ENCODE measurements at regions not wholly inside any gene's neighbourhood (a gene's known extent, or its start where the extent isn't known, plus 50 kb on each side); places are given as distances from the start of the nearest gene placed in this dataset.

GRCh38 chr5:153159616-153160015, 330.9 kb upstream of the GRIA1 start:
- Histone ChIP-seq H3K9me2 (replicated peaks; ENCODE audit: low read length) (no peaks in the 10 kb centered on the region), H3K27me3 (ENCODE audit: low read length) (no peaks in the 10 kb centered on the region), H3K27ac (ENCODE audit: low read length) (no peak overlapping the region), H4K20me1 (ENCODE audit: low read length) (no peaks in the 10 kb centered on the region), H2AFZ (ENCODE audit: low read length) (no peak overlapping the region), H3K9me3 (ENCODE audit: low read length) (peaks cover 13% of the 10 kb centered on the region; the same call in 1 of the 2 replicates), H3K4me3 (ENCODE audit: low read length) (no peak overlapping the region), H3K4me1 (ENCODE audit: insufficient read depth, low read length) (no peaks in the 10 kb centered on the region), H3F3A (ENCODE audit: low read length, unreplicated experiment) (no peaks in the 10 kb centered on the region), H3K79me2 (ENCODE audit: low read length) (no peaks in the 10 kb centered on the region), H3K36me3 (ENCODE audit: low read depth, low read length) (no peaks in the 10 kb centered on the region), H3K9ac (ENCODE audit: low read length) (no peak overlapping the region), H3K4me2 (ENCODE audit: low read length) (no peak overlapping the region)
- TF ChIP-seq CTCF (conservative IDR thresholded peaks at IDR 0.05; ENCODE audit: low read depth, low read length) (no peak), EZH2phosphoT487 (IDR thresholded peaks at IDR 0.05; ENCODE audit: borderline replicate concordance, low read length) (no peak), EZH2 (IDR thresholded peaks at IDR 0.05; ENCODE audit: low read length, unreplicated experiment) (no peak)
- BruUV-seq (replicated peaks): no TSS peak
- ATAC-seq (no peak), DNase-seq (no peak)
- POLR2A ChIA-PET (ENCODE audit: unreplicated experiment): no interaction called here
- CTCF ChIA-PET: no interaction called here
- intact Hi-C loops (cut with micrococcal nuclease): no loop called here

GRCh38 chr5:153168241-153168640, 322.2 kb upstream of the GRIA1 start:
- Histone ChIP-seq H4K20me1 (ENCODE audit: low read length) (no peaks in the 10 kb centered on the region), H2AFZ (ENCODE audit: low read length) (no peak overlapping the region), H3K4me1 (ENCODE audit: insufficient read depth, low read length) (no peaks in the 10 kb centered on the region), H3K27ac (ENCODE audit: low read length) (no peak overlapping the region), H3K9ac (ENCODE audit: low read length) (no peak overlapping the region), H3K79me2 (ENCODE audit: low read length) (no peaks in the 10 kb centered on the region), H3K9me3 (ENCODE audit: low read length) (peaks cover 12% of the 10 kb centered on the region), H3K4me3 (ENCODE audit: low read length) (no peak overlapping the region), H3F3A (ENCODE audit: low read length, unreplicated experiment) (no peaks in the 10 kb centered on the region), H3K27me3 (ENCODE audit: low read length) (no peaks in the 10 kb centered on the region), H3K9me2 (replicated peaks; ENCODE audit: low read length) (no peaks in the 10 kb centered on the region), H3K4me2 (ENCODE audit: low read length) (no peak overlapping the region), H3K36me3 (ENCODE audit: low read depth, low read length) (no peaks in the 10 kb centered on the region)
- ATAC-seq (no peak), DNase-seq (no peak)
- no TSS peak for BruUV-seq (replicated peaks)
- intact Hi-C loops (cut with micrococcal nuclease): no loop called here
- TF ChIP-seq CTCF (conservative IDR thresholded peaks at IDR 0.05; ENCODE audit: low read depth, low read length) (no peak), EZH2phosphoT487 (IDR thresholded peaks at IDR 0.05; ENCODE audit: borderline replicate concordance, low read length) (no peak), EZH2 (IDR thresholded peaks at IDR 0.05; ENCODE audit: low read length, unreplicated experiment) (no peak)
- ChIA-PET POLR2A (ENCODE audit: unreplicated experiment) (no interaction called here), CTCF (no interaction called here)

GRCh38 chr5:153187503-153187902, 303.0 kb upstream of the GRIA1 start:
- ChIA-PET POLR2A (ENCODE audit: unreplicated experiment) (no interaction called here), CTCF (no interaction called here)
- no peaks in the 10 kb centered on the region for H3K9me2 ChIP-seq (replicated peaks; ENCODE audit: low read length)
- no peak for TF ChIP-seq EZH2 (IDR thresholded peaks at IDR 0.05; ENCODE audit: low read length, unreplicated experiment)
- no peak for TF ChIP-seq EZH2phosphoT487 (IDR thresholded peaks at IDR 0.05; ENCODE audit: borderline replicate concordance, low read length)
- no peak for TF ChIP-seq CTCF (conservative IDR thresholded peaks at IDR 0.05; ENCODE audit: low read depth, low read length)
- H2AFZ ChIP-seq (ENCODE audit: low read length): no peak overlapping the region
- BruUV-seq (replicated peaks): no TSS peak
- H3K9me3 ChIP-seq (ENCODE audit: low read length): peaks cover 6% of the 10 kb centered on the region; the same call in 1 of the 2 replicates
- no peak overlapping the region for H3K9ac ChIP-seq (ENCODE audit: low read length)
- H3K27me3 ChIP-seq (ENCODE audit: low read length): no peaks in the 10 kb centered on the region
- H3F3A ChIP-seq (ENCODE audit: low read length, unreplicated experiment): no peaks in the 10 kb centered on the region
- no peaks in the 10 kb centered on the region for H3K4me1 ChIP-seq (ENCODE audit: insufficient read depth, low read length)
- no peak overlapping the region for H3K27ac ChIP-seq (ENCODE audit: low read length)
- no peaks in the 10 kb centered on the region for H3K36me3 ChIP-seq (ENCODE audit: low read depth, low read length)
- H4K20me1 ChIP-seq (ENCODE audit: low read length): no peaks in the 10 kb centered on the region
- no peaks in the 10 kb centered on the region for H3K79me2 ChIP-seq (ENCODE audit: low read length)
- no peak overlapping the region for H3K4me2 ChIP-seq (ENCODE audit: low read length)
- ATAC-seq (no peak), DNase-seq (no peak)
- H3K4me3 ChIP-seq (ENCODE audit: low read length): no peak overlapping the region
- intact Hi-C loops (cut with micrococcal nuclease): no loop called here
